Fibroblast of upper back skin (primary cell): ENCODE measurements at regions not wholly inside any gene's neighbourhood (a gene's known extent, or its start where the extent isn't known, plus 50 kb on each side); places are given as distances from the start of the nearest gene placed in this dataset.

Source experiments
- DNase-seq: peaks from one replicate; pipeline ENCODE4 v3.0.0-alpha.2; 2013

GRCh38 chr5:76030343-76030742 lies 52.8 kb upstream of the SV2C start:
- no peak for DNase-seq

- no peak for DNase-seq
These were observed 53.4 kb upstream of the SV2C start for GRCh38 chr5:76029739-76030138.

- no peak for DNase-seq
These were observed 57.4 kb upstream of the SV2C start for GRCh38 chr5:76025790-76026189.

GRCh38 chr5:76025069-76025468 lies 58.1 kb upstream of the SV2C start:
- DNase-seq = no peak

- DNase-seq = no peak
These were observed 60.6 kb upstream of the SV2C start for GRCh38 chr5:76022611-76023010.

- no peak for DNase-seq
These were observed 61.1 kb upstream of the SV2C start for GRCh38 chr5:76021936-76022584.

GRCh38 chr5:76016258-76016657 lies 66.9 kb upstream of the SV2C start:
- no peak for DNase-seq

- no peak for DNase-seq
These were observed 69.2 kb upstream of the SV2C start for GRCh38 chr5:76014005-76014404.

- no peak for DNase-seq
These were observed 75.3 kb upstream of the SV2C start for GRCh38 chr5:76007904-76008303.

GRCh38 chr5:76000582-76000981 lies 82.6 kb upstream of the SV2C start:
- no peak for DNase-seq

GRCh38 chr5:75993643-75994520 lies 89.3 kb upstream of the SV2C start:
- DNase-seq = no peak

GRCh38 chr5:75993183-75993582 lies 90.0 kb upstream of the SV2C start:
- DNase-seq = no peak

GRCh38 chr5:75992753-75993152 lies 90.4 kb upstream of the SV2C start:
- DNase-seq = no peak

- DNase-seq = no peak
These were observed 98.1 kb upstream of the SV2C start for GRCh38 chr5:75985077-75985476.

- no peak for DNase-seq
These were observed 107.7 kb upstream of the SV2C start for GRCh38 chr5:75975496-75975895.

- no peak for DNase-seq
These were observed 117.9 kb upstream of the SV2C start for GRCh38 chr5:75965292-75965691.

- DNase-seq = no peak
These were observed 119.2 kb upstream of the SV2C start for GRCh38 chr5:75964008-75964407.

- DNase-seq = no peak
These were observed 119.6 kb upstream of the SV2C start for GRCh38 chr5:75963554-75963953.

- DNase-seq = no peak
These were observed 121.4 kb upstream of the SV2C start for GRCh38 chr5:75961818-75962217.

- no peak for DNase-seq
These were observed 123.1 kb upstream of the SV2C start for GRCh38 chr5:75960129-75960528.

- DNase-seq = no peak
These were observed 130.2 kb upstream of the SV2C start for GRCh38 chr5:75952963-75953362.

GRCh38 chr5:75952291-75952690 lies 130.9 kb upstream of the SV2C start:
- no peak for DNase-seq

GRCh38 chr5:75951716-75952115 lies 131.5 kb upstream of the SV2C start:
- DNase-seq = no peak

GRCh38 chr5:75951158-75951557 lies 132.0 kb upstream of the SV2C start:
- no peak for DNase-seq

GRCh38 chr5:75948438-75948837 lies 134.7 kb upstream of the SV2C start:
- no peak for DNase-seq
